HL-60 (cell line): ENCODE measurements at regions not wholly inside any gene's neighbourhood (a gene's known extent, or its start where the extent isn't known, plus 50 kb on each side); places are given as distances from the start of the nearest gene placed in this dataset.

Source experiments
- DNase-seq, 2 experiments: peaks; one replicate each; pipeline ENCODE4 v3.0.0-alpha.2; 2010 to 2020; ENCODE audit warnings: low read depth in 1 of 2, low spot score in 1 of 2
- H3K27ac ChIP-seq: fragments of 250-450 bp; sonication (Bioruptor Pico); replicated peaks from 2 replicates; pipeline ENCODE4 v1.5.1; 2020; ENCODE audit warnings: mild to moderate bottlenecking, moderate library complexity
- H3K27me3 ChIP-seq: fragments of 250-450 bp; sonication (Bioruptor Pico); 2 replicates; pipeline ENCODE4 v1.5.1; 2021; ENCODE audit warnings: mild to moderate bottlenecking, moderate library complexity; ENCODE audit not compliant: insufficient read depth, poor library complexity, severe bottlenecking
- H3K4me3 ChIP-seq: replicated peaks from 2 replicates; pipeline ENCODE4 v1.5.1; 2011; ENCODE audit warnings: mild to moderate bottlenecking, control low read depth, low read length; ENCODE audit not compliant: insufficient read depth
- CTCF ChIP-seq: IDR thresholded peaks from one replicate; pipeline ENCODE4 v1.5.1; 2011; ENCODE audit warnings: low read length, control low read depth, inconsistent platforms; ENCODE audit not compliant: insufficient read depth
- GABPA ChIP-seq: IDR thresholded peaks from 2 replicates; pipeline ENCODE4 v1.6.1; 2012; ENCODE audit warnings: low read depth
- POLR2AphosphoS5 ChIP-seq: IDR thresholded peaks from 2 replicates; pipeline ENCODE4 v1.6.1; 2012; ENCODE audit warnings: low read depth
- REST ChIP-seq: IDR thresholded peaks from 2 replicates; pipeline ENCODE4 v1.6.1; 2012; ENCODE audit warnings: low read depth; ENCODE audit not compliant: insufficient replicate concordance
- SPI1 ChIP-seq: IDR thresholded peaks from 2 replicates; pipeline ENCODE4 v1.6.1; 2012; ENCODE audit warnings: low read depth, mild to moderate bottlenecking, borderline replicate concordance

GRCh38 chr20:47451602-47451904, 50.1 kb upstream of the NCOA3 start:
- H3K27me3 ChIP-seq: no peaks in the 10 kb centered on the region
- DNase-seq: no peak
- no peak overlapping the region for H3K4me3 ChIP-seq
- TF ChIP-seq REST: no peak
- TF ChIP-seq CTCF: no peak
- no peak for TF ChIP-seq POLR2AphosphoS5
- no peak for TF ChIP-seq SPI1
- TF ChIP-seq GABPA: no peak
- H3K27ac ChIP-seq: no peak overlapping the region
